SU-DHL-6 (cell line): ENCODE measurements at regions not wholly inside any gene's neighbourhood (a gene's known extent, or its start where the extent isn't known, plus 50 kb on each side); places are given as distances from the start of the nearest gene placed in this dataset.

Experiments used
- EZH2phosphoT487 ChIP-seq: fragments of 200-600 bp; sonication (generic), shearing (Covaris generic); conservative IDR thresholded peaks from 2 replicates; pipeline ENCODE4 v1.6.1; 2018; ENCODE audit warnings: mild to moderate bottlenecking, antibody characterized with exemption, low read length, moderate library complexity, mixed read lengths
- TF ChIP-seq, protein P1 (sequence below): fragments of 200-600 bp; sonication (generic); IDR thresholded peaks from one replicate; pipeline ENCODE4 v1.5.1; 2017; ENCODE audit warnings: antibody characterized with exemption, mild to moderate bottlenecking, low read length, moderate library complexity; ENCODE audit not compliant: insufficient read depth, poor library complexity, severe bottlenecking

DNA sequence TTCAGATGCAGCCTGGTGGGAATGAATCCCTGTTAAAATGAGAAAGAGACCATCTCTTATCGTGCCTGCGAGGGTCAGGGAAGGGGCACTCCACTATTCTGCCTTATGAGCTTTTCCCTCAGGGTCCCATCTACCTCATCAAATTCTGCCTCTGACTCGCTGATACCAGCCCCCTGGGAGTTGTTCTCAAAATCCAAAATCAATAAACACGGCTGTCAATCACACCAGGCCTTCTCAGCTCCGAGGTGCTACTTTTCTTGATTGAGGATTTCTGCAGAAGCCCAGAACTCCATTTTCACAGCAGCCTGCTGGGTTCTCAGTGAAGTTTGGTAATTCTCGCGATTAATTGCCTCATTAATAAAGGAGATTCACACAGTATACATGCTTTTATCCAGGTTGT is 312.6 kb downstream of the STIM2 start:
- TF ChIP-seq, protein P1, sequence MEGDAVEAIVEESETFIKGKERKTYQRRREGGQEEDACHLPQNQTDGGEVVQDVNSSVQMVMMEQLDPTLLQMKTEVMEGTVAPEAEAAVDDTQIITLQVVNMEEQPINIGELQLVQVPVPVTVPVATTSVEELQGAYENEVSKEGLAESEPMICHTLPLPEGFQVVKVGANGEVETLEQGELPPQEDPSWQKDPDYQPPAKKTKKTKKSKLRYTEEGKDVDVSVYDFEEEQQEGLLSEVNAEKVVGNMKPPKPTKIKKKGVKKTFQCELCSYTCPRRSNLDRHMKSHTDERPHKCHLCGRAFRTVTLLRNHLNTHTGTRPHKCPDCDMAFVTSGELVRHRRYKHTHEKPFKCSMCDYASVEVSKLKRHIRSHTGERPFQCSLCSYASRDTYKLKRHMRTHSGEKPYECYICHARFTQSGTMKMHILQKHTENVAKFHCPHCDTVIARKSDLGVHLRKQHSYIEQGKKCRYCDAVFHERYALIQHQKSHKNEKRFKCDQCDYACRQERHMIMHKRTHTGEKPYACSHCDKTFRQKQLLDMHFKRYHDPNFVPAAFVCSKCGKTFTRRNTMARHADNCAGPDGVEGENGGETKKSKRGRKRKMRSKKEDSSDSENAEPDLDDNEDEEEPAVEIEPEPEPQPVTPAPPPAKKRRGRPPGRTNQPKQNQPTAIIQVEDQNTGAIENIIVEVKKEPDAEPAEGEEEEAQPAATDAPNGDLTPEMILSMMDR: no peak
- no peak for TF ChIP-seq EZH2phosphoT487
